B cell (primary cell): ENCODE measurements at regions not wholly inside any gene's neighbourhood (a gene's known extent, or its start where the extent isn't known, plus 50 kb on each side); places are given as distances from the start of the nearest gene placed in this dataset.

Experiments used
- ATAC-seq: fragments of 200-7000 bp; cut with Tn5 transposase; one replicate; pipeline ENCODE4 v1.10.0; 2021; ENCODE audit warnings: low read depth, mild to moderate bottlenecking, moderate number of reproducible peaks, moderate library complexity
- CTCF ChIA-PET: fragments of 350-600 bp; sonication (Branson Sonifier 250); formaldehyde crosslinking; loops from one replicate; lab custom pipeline; 2021; ENCODE audit warnings: antibody characterized with exemption, inconsistent platforms; lab: Charles Lee
- POLR2A ChIA-PET: fragments of 350-600 bp; sonication (Branson Sonifier 250); formaldehyde crosslinking; loops from one replicate; lab custom pipeline; 2021; ENCODE audit warnings: antibody characterized with exemption; lab: Charles Lee
- DNase-seq: peaks from one replicate; pipeline ENCODE4 v3.0.0; 2013
- H2AFZ ChIP-seq: 2 replicates; pipeline ENCODE4 v1.6.1; 2012; ENCODE audit warnings: mild to moderate bottlenecking, low read depth, low read length; ENCODE audit not compliant: insufficient read depth, poor library complexity, severe bottlenecking
- H3K27ac ChIP-seq, 2 donors: 1 replicate in 1 of 2; 2 replicates in 1 of 2; pipeline ENCODE4 v1.5.1; 2012 to 2013; ENCODE audit warnings: low read length in 2 of 2, mild to moderate bottlenecking in 2 of 2, moderate library complexity in 1 of 2
- H3K27me3 ChIP-seq, 4 experiments: fragments of 200-600 bp in 1 of 4; sonication (generic) in 1 of 4; replicated peaks in 1 of 4; 1 replicate in 2 of 4; 2 replicates in 2 of 4; pipeline versions ENCODE4 v1.6.1 to v1.7.0; 2013 to 2016; ENCODE audit warnings: low read length in 3 of 4, mild to moderate bottlenecking in 2 of 4, mixed read lengths in 1 of 4, moderate library complexity in 1 of 4; ENCODE audit not compliant: insufficient read depth in 4 of 4, control insufficient read depth in 3 of 4; ENCODE audit errors: control extremely low read depth in 1 of 4
- H3K36me3 ChIP-seq, 2 experiments: replicated peaks in 1 of 2; 1 replicate in 1 of 2; 2 replicates in 1 of 2; pipeline versions ENCODE4 v1.6.1 to v1.7.1; 2013; ENCODE audit warnings: low read length in 1 of 2; ENCODE audit not compliant: insufficient read depth in 2 of 2, control insufficient read depth in 1 of 2; ENCODE audit errors: control extremely low read depth in 1 of 2, extremely low read depth in 1 of 2
- H3K4me1 ChIP-seq, 2 donors: fragments of 200-600 bp in 1 of 2; sonication (generic) in 1 of 2; 1 replicate in 1 of 2; 2 replicates in 1 of 2; pipeline versions ENCODE4 v1.5.1 to v1.6.1; 2013 to 2017; ENCODE audit warnings: low read length in 2 of 2; ENCODE audit not compliant: control insufficient read depth in 2 of 2, insufficient read depth in 2 of 2
- H3K4me2 ChIP-seq: replicated peaks from 2 replicates; pipeline ENCODE3; 2012; ENCODE audit warnings: mild to moderate bottlenecking, low read depth, low read length; ENCODE audit not compliant: poor library complexity, severe bottlenecking
- H3K4me3 ChIP-seq, 5 experiments: fragments of 200-600 bp in 1 of 5; sonication (generic) in 1 of 5; 1 replicate in 3 of 5; 2 replicates in 2 of 5; pipeline versions ENCODE4 v1.5.1 to v1.7.0; 2011 to 2016; ENCODE audit warnings: low read length in 4 of 5, mild to moderate bottlenecking in 4 of 5, low read depth in 2 of 5, control low read depth in 1 of 5, moderate library complexity in 1 of 5; ENCODE audit not compliant: insufficient read depth in 1 of 5; ENCODE audit errors: control extremely low read depth in 1 of 5, extremely low read depth in 1 of 5
- H3K79me2 ChIP-seq: fragments of 200-600 bp; sonication (generic); one replicate; pipeline ENCODE4 v1.6.0; 2016; ENCODE audit warnings: low read length; ENCODE audit not compliant: control insufficient read depth, insufficient read depth
- H3K9ac ChIP-seq: fragments of 200-600 bp; sonication (generic); 2 replicates; pipeline ENCODE4 v1.6.1; 2017; ENCODE audit warnings: mild to moderate bottlenecking, low read length, moderate library complexity
- H3K9me3 ChIP-seq, 3 donors: one replicate each; pipeline versions ENCODE4 v1.6.1 to v1.7.1; 2013; ENCODE audit warnings: low read length in 2 of 3; ENCODE audit not compliant: control insufficient read depth in 2 of 3, insufficient read depth in 1 of 3; ENCODE audit errors: control extremely low read depth in 1 of 3
- H4K20me1 ChIP-seq: 2 replicates; pipeline ENCODE4 v1.6.0; 2012; ENCODE audit warnings: mild to moderate bottlenecking, low read length; ENCODE audit not compliant: insufficient read depth, control insufficient read depth, poor library complexity, severe bottlenecking
- H3K27ac Mint-ChIP-seq: one replicate; pipeline ENCODE4 v1.8.0; 2021; ENCODE audit warnings: mixed read lengths
- H3K27me3 Mint-ChIP-seq: one replicate; pipeline ENCODE4 v1.8.0; 2021; ENCODE audit warnings: mixed read lengths
- H3K4me1 Mint-ChIP-seq: one replicate; pipeline ENCODE4 v1.8.0; 2021; ENCODE audit warnings: mixed read lengths
- H3K4me3 Mint-ChIP-seq: one replicate; pipeline ENCODE4 v1.8.0; 2021; ENCODE audit warnings: mixed read lengths
- H3K9me3 Mint-ChIP-seq: one replicate; pipeline ENCODE4 v1.8.0; 2022; ENCODE audit warnings: mixed read lengths; ENCODE audit not compliant: insufficient read depth
- CTCF ChIP-seq: fragments of 200-600 bp; IDR thresholded peaks from one replicate; pipeline ENCODE4 v1.8.0; 2022; ENCODE audit warnings: antibody characterized with exemption, mild to moderate bottlenecking
- EZH2 ChIP-seq: IDR thresholded peaks from 2 replicates; pipeline ENCODE4 v1.6.1; 2012; ENCODE audit warnings: borderline replicate concordance, low read depth, mild to moderate bottlenecking, moderate library complexity, low read length; ENCODE audit not compliant: insufficient read depth, poor library complexity, severe bottlenecking
- WGBS: methylation state at CpG from one replicate; pipeline ENCODE4 v1.1.5; 2013; ENCODE audit warnings: missing lambda C conversion rate; ENCODE audit not compliant: insufficient coverage; 5-methylcytosine and 5-hydroxymethylcytosine counted together
- intact Hi-C: fragments of 100-400 bp; cut with micrococcal nuclease; formaldehyde crosslinking; loops from one replicate; pipeline ENCODE4 v1.10.0; 2022

GRCh38 chr2:228689053-228689452 is 507.6 kb upstream of the SPHKAP start:
- CTCF ChIA-PET: no interaction called here
- TF ChIP-seq EZH2: no peak
- TF ChIP-seq CTCF: no peak
- ATAC-seq: no peak

DNA sequence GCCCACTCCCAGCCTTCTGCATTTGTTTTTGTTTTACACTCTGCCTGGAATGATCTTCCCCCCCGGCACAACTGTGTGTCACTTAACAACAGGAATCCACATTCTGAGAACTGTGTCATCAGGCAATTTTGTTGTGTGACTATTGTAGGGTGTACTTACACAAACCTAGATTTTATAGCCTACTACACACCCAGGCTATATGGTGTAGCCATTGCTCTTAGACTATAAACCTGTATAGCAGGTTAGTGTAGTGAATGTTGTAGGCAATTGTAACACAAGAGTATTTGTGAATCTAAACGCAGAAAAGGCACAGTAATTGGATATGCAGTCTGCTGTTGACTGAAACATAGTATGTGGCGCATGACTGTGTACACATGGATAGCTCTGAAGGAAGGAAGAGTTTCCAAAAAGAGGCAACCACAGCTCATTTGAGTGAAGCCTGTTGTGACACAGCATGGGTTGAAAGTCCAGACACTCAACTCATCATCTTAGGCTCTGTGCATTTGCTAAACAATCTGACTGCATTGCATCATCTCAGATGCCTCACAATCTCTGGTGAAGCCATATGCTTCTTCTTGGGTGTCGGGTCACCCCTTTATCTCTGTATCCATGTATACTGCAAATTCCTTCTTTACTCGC is 506.6 kb upstream of the SPHKAP start:
- H3K27ac ChIP-seq: no peak overlapping the region
- no peaks in the 10 kb centered on the region for H3K4me1 ChIP-seq
- Mint-ChIP-seq H3K27ac (no peak overlapping the region), H3K4me1 (no peaks in the 10 kb centered on the region), H3K27me3 (no peaks in the 10 kb centered on the region), H3K9me3 (peaks cover 2% of the 10 kb centered on the region), H3K4me3 (no peak overlapping the region)
- 84% methylated on average over 3 of the region's 5 CpGs for WGBS
- H3K79me2 ChIP-seq: no peaks in the 10 kb centered on the region
- H3K4me3 ChIP-seq: no peak overlapping the region
- no peak overlapping the region for H2AFZ ChIP-seq
- ATAC-seq (no peak), DNase-seq (no peak)
- no peaks in the 10 kb centered on the region for H4K20me1 ChIP-seq
- H3K9ac ChIP-seq: no peak overlapping the region
- ChIA-PET POLR2A (no interaction called here), CTCF (no interaction called here)
- peaks cover 0 to 9% (median 0%) of the 10 kb centered on the region in 3 donors for H3K9me3 ChIP-seq
- H3K36me3 ChIP-seq: no peaks in the 10 kb centered on the region
- H3K4me2 ChIP-seq: no peak overlapping the region
- no peaks in the 10 kb centered on the region for H3K27me3 ChIP-seq
- TF ChIP-seq EZH2: no peak
- TF ChIP-seq CTCF: no peak
- intact Hi-C loops: no loop called here

More at GRCh38 chr2:228689053-228689452, 507.6 kb upstream of the SPHKAP start:
- peaks cover 0 to 9% (median 0%) of the 10 kb centered on the region in 3 donors for H3K9me3 ChIP-seq
- Mint-ChIP-seq H3K27ac (no peak overlapping the region), H3K4me1 (no peaks in the 10 kb centered on the region), H3K9me3 (peaks cover 2% of the 10 kb centered on the region), H3K27me3 (no peaks in the 10 kb centered on the region), H3K4me3 (no peak overlapping the region)
- 8% methylated on average over 2 of the region's 7 CpGs for WGBS
- no peak overlapping the region for H3K4me2 ChIP-seq
- POLR2A ChIA-PET: no interaction called here
- H3K27me3 ChIP-seq: no peaks in the 10 kb centered on the region
- intact Hi-C loops: no loop called here
- H3K9ac ChIP-seq: no peak overlapping the region
- no peak overlapping the region for H3K27ac ChIP-seq
- H4K20me1 ChIP-seq: no peaks in the 10 kb centered on the region
- H3K36me3 ChIP-seq: no peaks in the 10 kb centered on the region
- H2AFZ ChIP-seq: no peak overlapping the region
- H3K4me3 ChIP-seq: no peak overlapping the region
- no peaks in the 10 kb centered on the region for H3K79me2 ChIP-seq
- DNase-seq: no peak
- H3K4me1 ChIP-seq: no peaks in the 10 kb centered on the region
